Thyroid gland (tissue), 4 donors: ENCODE measurements at regions not wholly inside any gene's neighbourhood (a gene's known extent, or its start where the extent isn't known, plus 50 kb on each side); places are given as distances from the start of the nearest gene placed in this dataset.

Experiments
- CTCF ChIP-seq, 6 experiments: fragments of 200-600 bp in 3 of 6; fragments of 450-650 bp in 3 of 6; sonication (generic) in 3 of 6; IDR thresholded peaks; one replicate each; pipeline ENCODE4 v1.5.1; 2016 to 2019; ENCODE audit warnings: antibody characterized with exemption in 6 of 6, mild to moderate bottlenecking in 2 of 6, inconsistent platforms in 1 of 6, moderate library complexity in 1 of 6
- POLR2A ChIP-seq, 2 donors: fragments of 450-650 bp; IDR thresholded peaks; one replicate each; pipeline ENCODE4 v1.6.1; 2017; ENCODE audit warnings: antibody characterized with exemption in 2 of 2, mild to moderate bottlenecking in 2 of 2, moderate library complexity in 1 of 2

- TF ChIP-seq CTCF (IDR thresholded peaks at IDR 0.05) (no peak), POLR2A (IDR thresholded peaks at IDR 0.05) (no peak)
Observed at GRCh38 chr6:147716434-147716833, 207.9 kb downstream of the SAMD5 start.
